Dermis microvascular lymphatic vessel endothelial cell (primary cell): ENCODE measurements at regions not wholly inside any gene's neighbourhood (a gene's known extent, or its start where the extent isn't known, plus 50 kb on each side); places are given as distances from the start of the nearest gene placed in this dataset.
"Not testable (repeated sequence)": the region's sequence is repeated elsewhere in the genome, so short reads cannot be mapped to it uniquely, and the experiment has no call there.

Source experiments
- DNase-seq, 2 donors: peaks; one replicate each; pipeline versions ENCODE4 v3.0.0 to v3.0.0-alpha.2; 2010; ENCODE audit warnings: low read depth in 2 of 2

GRCh38 chr13:53357582-53357981, 329.0 kb downstream of the OLFM4 start:
- DNase-seq: no peak

DNA sequence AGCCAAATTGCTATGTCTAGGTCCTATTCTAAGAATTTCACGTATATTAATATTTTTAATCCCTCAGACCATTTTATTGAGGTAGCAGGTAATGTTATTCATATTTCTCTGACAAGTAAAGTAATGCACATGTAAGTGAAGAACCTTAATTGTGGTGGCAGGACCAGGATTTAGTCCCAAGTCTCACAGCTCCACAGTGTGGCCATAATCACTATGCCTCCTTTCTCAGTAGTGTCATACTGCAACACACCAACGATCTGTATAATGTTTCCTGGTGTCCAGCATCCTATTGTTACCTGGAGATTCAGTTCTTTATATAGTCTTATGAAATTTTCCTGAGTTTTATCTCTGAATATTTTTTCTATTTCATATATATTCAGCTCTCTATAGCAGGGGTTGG, 340.3 kb downstream of the OLFM4 start:
- DNase-seq: no peak

DNA sequence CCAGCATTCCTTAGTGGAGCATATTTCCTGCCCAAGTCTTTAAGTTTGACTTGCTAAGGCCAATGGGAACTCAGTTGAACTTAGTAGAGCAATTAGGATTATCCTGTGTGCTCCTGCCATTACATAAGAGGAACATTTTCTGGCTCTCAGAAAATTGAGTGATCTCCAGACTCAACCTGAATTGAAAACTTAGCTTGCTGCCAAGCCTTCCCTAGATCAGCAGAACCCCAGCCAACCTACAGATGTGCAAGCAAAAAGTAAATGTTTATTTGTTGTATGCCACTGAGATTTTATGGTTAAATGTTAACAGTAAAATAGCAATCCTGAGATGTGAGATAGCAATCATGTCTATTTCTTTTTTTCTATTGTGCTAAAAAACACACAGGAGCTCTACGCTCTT, 350.9 kb downstream of the OLFM4 start:
- DNase-seq: no peak

GRCh38 chr13:53382008-53382407, 353.4 kb downstream of the OLFM4 start:
- no peak for DNase-seq

GRCh38 chr13:53398051-53398450, 369.4 kb downstream of the OLFM4 start:
- no peak for DNase-seq

- no peak for DNase-seq
Measured at GRCh38 chr13:53405616-53406015, 377.0 kb downstream of the OLFM4 start.

GRCh38 chr13:53408306-53408705, 379.7 kb downstream of the OLFM4 start:
- no peak for DNase-seq

DNA sequence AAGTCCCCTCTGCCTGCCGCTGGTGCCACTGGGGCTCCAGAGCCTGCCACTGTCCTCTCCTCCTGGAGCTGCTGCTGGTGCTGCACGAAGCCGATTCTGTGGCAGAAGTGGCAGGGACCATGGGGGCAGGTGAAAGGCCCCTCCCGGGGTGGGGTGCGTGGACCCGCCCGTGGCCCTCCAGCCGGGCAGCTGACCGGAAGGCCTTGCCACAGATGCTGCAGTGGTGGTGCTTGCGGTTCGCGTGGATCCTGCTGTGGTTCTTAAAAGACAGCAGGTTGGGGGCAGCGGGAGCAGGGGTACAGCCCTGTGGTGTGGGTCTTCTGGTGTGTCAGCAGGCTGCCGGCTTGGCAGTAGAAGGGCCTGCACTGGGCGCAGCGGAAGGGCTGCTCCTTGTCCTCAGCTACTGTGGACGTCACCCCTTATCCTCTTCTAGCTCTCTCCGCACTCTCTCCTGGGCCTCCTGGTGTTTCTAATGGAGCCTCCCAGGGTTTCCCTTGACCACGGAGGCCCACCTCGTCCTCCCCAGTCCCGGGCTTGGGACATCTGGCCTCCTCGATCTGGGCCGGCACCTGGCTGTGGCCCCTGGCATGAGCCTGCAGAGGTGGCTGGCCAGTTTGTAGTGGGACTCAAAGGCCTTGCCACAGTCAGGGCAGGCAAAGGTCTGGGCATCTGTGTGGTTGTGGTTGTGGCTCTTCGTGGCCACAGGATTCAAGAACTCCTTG, 380.4 kb downstream of the OLFM4 start:
- no peak for DNase-seq

DNA sequence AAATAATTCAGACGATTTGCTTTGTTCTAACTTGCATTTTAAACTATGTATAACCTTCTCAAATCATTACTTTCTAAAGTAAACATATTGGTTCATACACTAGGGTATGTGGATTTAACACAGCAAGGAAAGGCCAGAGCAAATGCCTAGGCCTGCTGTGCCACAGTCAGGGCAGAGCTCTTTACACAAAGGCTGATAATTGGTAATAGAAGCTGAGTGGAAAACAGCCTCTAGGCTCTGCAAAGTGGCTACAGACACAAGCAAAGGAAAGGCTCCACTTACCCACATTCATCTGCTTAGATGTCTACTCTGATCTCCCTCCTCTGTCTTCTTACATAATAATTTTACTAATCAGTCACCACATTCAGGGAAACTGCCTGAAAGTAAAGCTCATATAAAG, 382.9 kb downstream of the OLFM4 start:
- DNase-seq: no peak

DNA sequence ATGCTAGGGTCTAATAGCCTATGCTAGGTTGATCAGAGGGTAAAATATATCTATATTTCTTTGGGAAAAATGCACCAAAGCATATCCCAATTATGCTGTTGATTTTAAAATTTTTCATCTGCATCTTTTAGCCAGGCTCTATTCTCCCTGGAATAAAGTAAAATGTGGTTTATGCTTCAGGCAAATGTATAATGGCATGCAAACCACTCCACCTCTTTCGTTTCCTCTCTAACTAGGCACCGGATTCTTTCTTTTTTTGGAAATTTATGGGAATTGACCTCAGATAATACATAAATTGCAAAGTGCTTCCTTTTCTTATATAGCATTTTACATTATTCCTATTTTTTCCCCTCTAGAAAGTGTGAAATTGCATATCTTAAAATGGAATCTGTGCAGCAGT, 386.5 kb downstream of the OLFM4 start:
- no peak for DNase-seq

GRCh38 chr13:53417601-53418000, 389.0 kb downstream of the OLFM4 start:
- DNase-seq: no peak

DNA sequence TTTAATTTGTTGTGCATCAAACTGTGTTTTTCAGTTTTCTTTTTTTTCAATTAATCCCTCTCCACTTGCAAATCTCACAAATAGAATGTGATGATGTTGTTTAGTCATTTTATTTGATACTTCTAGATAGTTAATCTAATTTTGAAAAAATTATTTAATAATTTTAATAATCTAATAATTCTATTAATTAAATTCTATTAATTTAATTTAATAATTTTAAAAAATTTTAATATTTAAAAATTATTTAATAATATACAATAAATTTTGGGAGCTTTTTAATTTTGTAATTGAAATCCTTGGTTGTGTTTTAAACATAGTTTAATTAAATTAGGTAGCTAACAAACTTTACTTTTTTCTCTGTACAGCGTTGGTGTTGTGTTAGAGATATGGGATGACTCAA, 393.8 kb downstream of the OLFM4 start:
- DNase-seq: no peak

DNA sequence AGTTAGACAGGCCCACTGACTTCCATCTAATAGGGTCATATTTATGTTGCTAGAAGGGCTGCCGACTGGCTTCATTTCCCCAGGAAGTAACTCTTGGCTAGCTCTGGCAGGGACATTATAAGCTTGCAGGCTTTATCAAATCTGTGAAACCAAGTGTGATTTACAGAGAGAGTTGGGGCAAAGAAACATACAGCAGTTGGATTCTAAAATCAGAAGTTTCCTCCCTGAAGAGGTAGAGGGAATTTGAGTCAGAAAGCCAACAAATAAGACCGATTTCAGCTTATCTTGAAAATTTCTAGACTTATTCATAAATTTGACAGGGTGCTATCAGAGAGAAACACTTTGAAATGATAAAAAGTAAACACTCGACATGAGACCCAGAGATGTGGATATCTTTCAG, 407.8 kb downstream of the OLFM4 start:
- DNase-seq: no peak

GRCh38 chr13:53439439-53440225, 411.0 kb downstream of the OLFM4 start:
- DNase-seq: no peak

- no peak for DNase-seq
Measured at GRCh38 chr13:53442979-53443378, 414.4 kb downstream of the OLFM4 start.

- no peak for DNase-seq
Measured at GRCh38 chr13:53445686-53446085, 417.1 kb downstream of the OLFM4 start.

DNA sequence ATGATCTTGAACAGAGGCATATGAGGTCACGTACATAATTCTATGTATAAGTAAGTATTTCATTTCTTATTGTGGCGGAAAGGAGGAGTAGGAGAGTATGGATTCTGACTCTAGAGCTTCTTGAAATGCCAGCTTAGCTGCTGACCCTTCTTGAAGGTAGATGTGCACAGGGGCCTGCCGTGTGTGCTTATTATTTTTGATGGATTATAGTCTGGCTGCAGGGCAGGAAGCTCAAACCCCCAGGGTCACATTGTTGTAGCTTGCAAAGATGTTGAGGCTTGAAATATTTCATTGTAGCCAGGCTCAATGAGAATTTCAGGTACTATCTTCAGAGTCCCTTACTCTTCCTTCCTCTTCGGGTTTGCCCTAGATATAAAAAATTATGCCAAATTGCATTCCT, 418.8 kb downstream of the OLFM4 start:
- DNase-seq: no peak

DNA sequence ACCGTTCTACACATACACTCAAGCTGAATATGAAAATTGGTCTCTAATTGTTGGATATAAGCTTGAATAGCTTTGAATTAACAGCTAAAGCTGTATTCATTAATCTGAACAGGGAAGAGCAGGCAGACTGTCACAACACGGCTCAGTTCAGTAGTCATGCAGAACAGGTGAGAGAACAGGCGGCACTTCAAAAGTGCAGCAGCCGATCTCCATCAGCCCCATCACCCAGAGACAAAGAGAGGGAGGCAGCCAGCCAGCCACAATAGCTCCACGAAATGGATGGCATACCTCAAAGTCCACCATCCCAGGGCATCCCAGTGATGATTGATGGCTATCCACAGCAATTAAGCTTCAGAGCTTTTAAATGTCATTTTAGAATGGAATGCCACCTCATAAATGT, 419.2 kb downstream of the OLFM4 start:
- DNase-seq: no peak

GRCh38 chr13:53452263-53452808, 423.7 kb downstream of the OLFM4 start:
- DNase-seq: not testable (repeated sequence)

DNA sequence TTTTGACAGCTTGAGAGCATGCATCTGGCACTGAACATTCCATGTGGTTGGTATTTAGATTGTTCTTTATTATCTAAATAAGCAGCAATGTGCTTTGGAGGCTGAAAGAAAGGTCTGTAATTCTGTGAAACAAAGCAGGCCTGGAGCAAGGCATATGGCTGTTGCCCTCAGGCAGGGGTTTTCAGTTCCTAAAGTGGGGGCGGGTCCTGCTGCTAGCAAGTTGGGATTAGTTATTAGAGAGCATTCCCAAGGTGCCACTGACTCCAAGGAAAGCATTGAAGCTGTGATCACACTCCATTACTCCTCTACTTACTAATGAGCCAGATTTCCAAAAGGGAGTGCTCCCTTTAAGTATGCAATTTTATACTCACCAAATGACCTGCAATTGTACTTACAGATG, 432.2 kb downstream of the OLFM4 start:
- DNase-seq: no peak

- DNase-seq: no peak
Measured at GRCh38 chr13:53463106-53463505, 434.5 kb downstream of the OLFM4 start.

- no peak for DNase-seq
Measured at GRCh38 chr13:53466576-53466975, 438.0 kb downstream of the OLFM4 start.

GRCh38 chr13:53473397-53473796, 444.8 kb downstream of the OLFM4 start:
- DNase-seq: no peak
